OCI-LY1 (cell line): ENCODE measurements at regions not wholly inside any gene's neighbourhood (a gene's known extent, or its start where the extent isn't known, plus 50 kb on each side); places are given as distances from the start of the nearest gene placed in this dataset.

Source experiments
- EZH2 ChIP-seq: fragments of 200-600 bp; sonication (generic), shearing (Covaris generic); IDR thresholded peaks from 2 replicates; pipeline ENCODE4 v1.8.0; 2017; ENCODE audit warnings: borderline replicate concordance, mixed run types, mild to moderate bottlenecking, antibody characterized with exemption, low read length, moderate library complexity, mixed read lengths
- TF ChIP-seq, protein P1 (sequence below): fragments of 200-600 bp; sonication (generic), shearing (Covaris generic); IDR thresholded peaks from 2 replicates; pipeline ENCODE4 v1.5.1; 2017; ENCODE audit warnings: mild to moderate bottlenecking, antibody characterized with exemption, low read length, moderate library complexity, mixed read lengths

DNA sequence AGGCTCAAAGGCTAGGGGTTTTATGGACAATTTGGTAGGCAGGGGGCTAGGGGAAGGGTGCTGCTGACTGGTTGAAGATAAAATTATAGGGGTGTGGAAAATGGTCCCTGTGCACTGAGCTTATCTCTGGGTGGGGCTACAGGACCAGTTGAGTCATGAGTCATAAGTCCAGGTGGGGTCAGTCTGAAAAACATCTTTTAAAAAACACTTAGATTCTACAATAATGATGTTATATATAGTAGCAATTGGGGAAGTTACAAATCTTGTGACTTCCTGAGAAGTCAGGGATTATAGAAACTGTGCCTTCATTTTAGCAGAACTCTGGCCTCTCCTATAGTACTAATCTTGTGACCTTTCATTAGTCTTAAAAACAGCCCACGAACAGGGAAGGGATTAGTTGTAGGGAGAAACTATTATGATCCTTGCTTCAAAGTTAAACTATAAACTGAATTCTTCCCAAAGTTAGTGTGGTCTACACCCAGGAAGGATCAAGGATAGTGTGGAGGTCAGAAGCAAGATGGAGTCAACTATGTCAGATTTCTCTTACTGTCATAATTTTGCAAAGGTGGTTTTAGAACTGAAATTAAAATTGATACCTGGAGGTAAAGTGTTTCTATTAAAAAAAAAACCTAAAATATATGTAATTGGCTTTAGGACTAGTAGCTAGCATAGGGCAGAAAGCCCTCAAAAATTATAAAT lies 130.1 kb downstream of the P2RY1 start:
- TF ChIP-seq, protein P1, sequence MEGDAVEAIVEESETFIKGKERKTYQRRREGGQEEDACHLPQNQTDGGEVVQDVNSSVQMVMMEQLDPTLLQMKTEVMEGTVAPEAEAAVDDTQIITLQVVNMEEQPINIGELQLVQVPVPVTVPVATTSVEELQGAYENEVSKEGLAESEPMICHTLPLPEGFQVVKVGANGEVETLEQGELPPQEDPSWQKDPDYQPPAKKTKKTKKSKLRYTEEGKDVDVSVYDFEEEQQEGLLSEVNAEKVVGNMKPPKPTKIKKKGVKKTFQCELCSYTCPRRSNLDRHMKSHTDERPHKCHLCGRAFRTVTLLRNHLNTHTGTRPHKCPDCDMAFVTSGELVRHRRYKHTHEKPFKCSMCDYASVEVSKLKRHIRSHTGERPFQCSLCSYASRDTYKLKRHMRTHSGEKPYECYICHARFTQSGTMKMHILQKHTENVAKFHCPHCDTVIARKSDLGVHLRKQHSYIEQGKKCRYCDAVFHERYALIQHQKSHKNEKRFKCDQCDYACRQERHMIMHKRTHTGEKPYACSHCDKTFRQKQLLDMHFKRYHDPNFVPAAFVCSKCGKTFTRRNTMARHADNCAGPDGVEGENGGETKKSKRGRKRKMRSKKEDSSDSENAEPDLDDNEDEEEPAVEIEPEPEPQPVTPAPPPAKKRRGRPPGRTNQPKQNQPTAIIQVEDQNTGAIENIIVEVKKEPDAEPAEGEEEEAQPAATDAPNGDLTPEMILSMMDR, result no peak
- no peak for TF ChIP-seq EZH2
